ENCODE measurements at regions not wholly inside any gene's neighbourhood (a gene's known extent, or its start where the extent isn't known, plus 50 kb on each side); places are given as distances from the start of the nearest gene placed in this dataset.

- Histone ChIP-seq H2AFZ (ENCODE audit: insufficient read depth, low read length, poor library complexity) (no peak overlapping the region), H3K18ac (ENCODE audit: low read length) (no peak overlapping the region), H3K4me3 (ENCODE audit: low read depth, low read length) (no peak overlapping the region), H3K79me2 (ENCODE audit: control insufficient read depth, insufficient read depth, low read length, poor library complexity) (no peaks in the 10 kb centered on the region), H3K79me1 (ENCODE audit: low read length) (no peaks in the 10 kb centered on the region), H4K12ac (ENCODE audit: low read depth, low read length) (no peak overlapping the region), H4K91ac (ENCODE audit: low read depth, low read length) (no peak overlapping the region), H3K9me3 (ENCODE audit: insufficient read depth, low read depth, low read length) (no peaks in the 10 kb centered on the region), H2BK12ac (ENCODE audit: low read length) (no peak overlapping the region), H4K8ac (ENCODE audit: low read depth, low read length) (no peak overlapping the region), H3K27ac (ENCODE audit: low read depth, low read length) (peak overlapping the region; percentile 6), H3K4me1 (ENCODE audit: control insufficient read depth in 1 of 2, insufficient read depth in 2 of 2, low read length in 2 of 2) (peaks cover 2 to 6% of the 10 kb centered on the region in 2 experiments), H3K9ac (ENCODE audit: low read length) (no peak overlapping the region), H3K4ac (ENCODE audit: low read depth, low read length) (no peak overlapping the region), H2BK120ac (ENCODE audit: insufficient read depth, low read length, poor library complexity) (no peak overlapping the region), H3K27me3 (ENCODE audit: insufficient read depth, low read length) (no peaks in the 10 kb centered on the region), H3K14ac (ENCODE audit: low read length) (no peak overlapping the region), H3K4me2 (ENCODE audit: low read length) (no peak overlapping the region), H3K23ac (ENCODE audit: low read length) (no peak overlapping the region), H3K36me3 (ENCODE audit: control insufficient read depth in 1 of 2, insufficient read depth in 2 of 2, low read length in 2 of 2) (no peaks in the 10 kb centered on the region), H2AK5ac (ENCODE audit: low read length) (no peak overlapping the region), H2BK5ac (ENCODE audit: low read depth, low read length, poor library complexity) (no peak overlapping the region)
- no CpG with 5 or more reads among the region's 2 CpGs for WGBS (ENCODE audit: extremely low coverage, insufficient coverage, insufficient read length)
- no peak for DNase-seq
These were observed 177.4 kb upstream of the NRIP1 start for GRCh38 chr21:15241997-15242736.

DNA sequence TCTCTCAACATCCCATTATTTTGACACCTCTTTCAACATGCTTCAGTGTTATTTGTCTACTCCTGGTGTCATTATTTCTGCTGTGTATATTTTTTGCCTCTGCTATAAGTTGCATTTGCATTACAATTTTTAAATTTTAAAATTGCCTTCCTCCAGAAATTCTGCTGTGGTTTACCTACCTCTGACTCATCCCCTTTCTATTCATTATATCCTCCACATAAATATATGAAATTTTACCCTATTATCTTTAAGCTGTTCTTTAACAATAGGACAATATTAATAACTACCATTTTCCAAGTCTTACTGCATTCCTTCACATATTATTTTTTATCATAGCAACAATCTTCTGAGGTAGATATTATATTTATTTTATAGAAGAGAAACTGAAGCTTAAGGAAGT, 178.1 kb upstream of the NRIP1 start:
- Histone ChIP-seq H2BK12ac (ENCODE audit: low read length) (no peak overlapping the region), H4K8ac (ENCODE audit: low read depth, low read length) (no peak overlapping the region), H3K27me3 (ENCODE audit: insufficient read depth, low read length) (no peaks in the 10 kb centered on the region), H3K4me3 (ENCODE audit: low read depth, low read length) (no peak overlapping the region), H3K23ac (ENCODE audit: low read length) (no peak overlapping the region), H3K36me3 (ENCODE audit: control insufficient read depth in 1 of 2, insufficient read depth in 2 of 2, low read length in 2 of 2) (no peaks in the 10 kb centered on the region), H4K12ac (ENCODE audit: low read depth, low read length) (no peak overlapping the region), H3K27ac (ENCODE audit: low read depth, low read length) (peak overlapping the region; percentile 30), H3K4me1 (ENCODE audit: control insufficient read depth in 1 of 2, insufficient read depth in 2 of 2, low read length in 2 of 2) (peaks cover 2 to 6% of the 10 kb centered on the region in 2 experiments), H3K4ac (ENCODE audit: low read depth, low read length) (no peak overlapping the region), H3K4me2 (ENCODE audit: low read length) (no peak overlapping the region), H2BK120ac (ENCODE audit: insufficient read depth, low read length, poor library complexity) (no peak overlapping the region), H3K9me3 (ENCODE audit: insufficient read depth, low read depth, low read length) (no peaks in the 10 kb centered on the region), H3K9ac (ENCODE audit: low read length) (no peak overlapping the region), H3K14ac (ENCODE audit: low read length) (no peak overlapping the region), H2AFZ (ENCODE audit: insufficient read depth, low read length, poor library complexity) (no peak overlapping the region), H2AK5ac (ENCODE audit: low read length) (no peak overlapping the region), H3K79me1 (ENCODE audit: low read length) (no peaks in the 10 kb centered on the region), H3K79me2 (ENCODE audit: control insufficient read depth, insufficient read depth, low read length, poor library complexity) (no peaks in the 10 kb centered on the region), H3K18ac (ENCODE audit: low read length) (no peak overlapping the region), H4K91ac (ENCODE audit: low read depth, low read length) (no peak overlapping the region), H2BK5ac (ENCODE audit: low read depth, low read length, poor library complexity) (no peak overlapping the region)
- DNase-seq = no peak

DNA sequence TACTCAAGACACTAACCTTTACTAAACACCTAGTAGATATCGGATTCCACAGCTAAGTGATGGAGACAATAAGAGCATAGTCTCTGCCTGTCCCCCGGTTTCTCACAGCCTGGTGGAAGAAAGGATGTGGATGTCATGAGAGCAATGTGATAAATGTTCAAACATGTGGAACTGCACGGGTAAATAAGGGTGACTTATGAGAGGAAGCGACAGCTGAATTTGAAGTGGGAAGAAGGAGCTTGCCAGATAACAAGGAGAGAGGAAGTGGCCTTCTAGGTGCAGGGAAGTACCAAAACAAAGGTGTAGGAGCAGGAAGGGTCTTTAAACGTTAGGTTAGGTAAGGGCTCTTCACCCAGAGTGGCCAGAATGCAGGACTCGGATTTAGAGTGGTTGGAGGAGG, 178.6 kb upstream of the NRIP1 start:
- Histone ChIP-seq H3K36me3 (ENCODE audit: control insufficient read depth in 1 of 2, insufficient read depth in 2 of 2, low read length in 2 of 2) (no peaks in the 10 kb centered on the region), H3K9ac (ENCODE audit: low read length) (no peak overlapping the region), H2AFZ (ENCODE audit: insufficient read depth, low read length, poor library complexity) (no peak overlapping the region), H3K79me2 (ENCODE audit: control insufficient read depth, insufficient read depth, low read length, poor library complexity) (no peaks in the 10 kb centered on the region), H3K4ac (ENCODE audit: low read depth, low read length) (no peak overlapping the region), H2BK120ac (ENCODE audit: insufficient read depth, low read length, poor library complexity) (no peak overlapping the region), H3K4me2 (ENCODE audit: low read length) (no peak overlapping the region), H3K18ac (ENCODE audit: low read length) (no peak overlapping the region), H3K4me1 (ENCODE audit: control insufficient read depth in 1 of 2, insufficient read depth in 2 of 2, low read length in 2 of 2) (peaks cover 2 to 8% of the 10 kb centered on the region in 2 experiments), H4K91ac (ENCODE audit: low read depth, low read length) (no peak overlapping the region), H3K23ac (ENCODE audit: low read length) (no peak overlapping the region), H2BK12ac (ENCODE audit: low read length) (peak overlapping the region; percentile 30), H2AK5ac (ENCODE audit: low read length) (no peak overlapping the region), H4K8ac (ENCODE audit: low read depth, low read length) (no peak overlapping the region), H3K4me3 (ENCODE audit: low read depth, low read length) (no peak overlapping the region), H3K27me3 (ENCODE audit: insufficient read depth, low read length) (no peaks in the 10 kb centered on the region), H2BK5ac (ENCODE audit: low read depth, low read length, poor library complexity) (no peak overlapping the region), H3K14ac (ENCODE audit: low read length) (no peak overlapping the region), H3K79me1 (ENCODE audit: low read length) (no peaks in the 10 kb centered on the region), H3K9me3 (ENCODE audit: insufficient read depth, low read depth, low read length) (no peaks in the 10 kb centered on the region), H4K12ac (ENCODE audit: low read depth, low read length) (no peak overlapping the region), H3K27ac (ENCODE audit: low read depth, low read length) (no peak overlapping the region)
- DNase-seq = no peak
- WGBS (ENCODE audit: extremely low coverage, insufficient coverage, insufficient read length) = no CpG with 5 or more reads among the region's 6 CpGs

- peaks cover 0 to 4% of the 10 kb centered on the region in 2 experiments for H3K4me1 ChIP-seq (ENCODE audit: control insufficient read depth in 1 of 2, insufficient read depth in 2 of 2, low read length in 2 of 2)
- H3K4me2 ChIP-seq (ENCODE audit: low read length) = no peak overlapping the region
- H3K79me1 ChIP-seq (ENCODE audit: low read length) = no peaks in the 10 kb centered on the region
- no peak for DNase-seq
- H2BK120ac ChIP-seq (ENCODE audit: insufficient read depth, low read length, poor library complexity) = no peak overlapping the region
- H3K9ac ChIP-seq (ENCODE audit: low read length) = no peak overlapping the region
- no CpG with 5 or more reads among the region's 2 CpGs for WGBS (ENCODE audit: extremely low coverage, insufficient coverage, insufficient read length)
- no peak overlapping the region for H4K12ac ChIP-seq (ENCODE audit: low read depth, low read length)
- no peak overlapping the region for H4K8ac ChIP-seq (ENCODE audit: low read depth, low read length)
- H4K91ac ChIP-seq (ENCODE audit: low read depth, low read length) = no peak overlapping the region
- no peak overlapping the region for H3K14ac ChIP-seq (ENCODE audit: low read length)
- no peaks in the 10 kb centered on the region for H3K79me2 ChIP-seq (ENCODE audit: control insufficient read depth, insufficient read depth, low read length, poor library complexity)
- no peak overlapping the region for H3K4me3 ChIP-seq (ENCODE audit: low read depth, low read length)
- H3K18ac ChIP-seq (ENCODE audit: low read length) = no peak overlapping the region
- no peaks in the 10 kb centered on the region for H3K9me3 ChIP-seq (ENCODE audit: insufficient read depth, low read depth, low read length)
- H2AFZ ChIP-seq (ENCODE audit: insufficient read depth, low read length, poor library complexity) = no peak overlapping the region
- no peak overlapping the region for H3K23ac ChIP-seq (ENCODE audit: low read length)
- H2AK5ac ChIP-seq (ENCODE audit: low read length) = no peak overlapping the region
- no peaks in the 10 kb centered on the region for H3K27me3 ChIP-seq (ENCODE audit: insufficient read depth, low read length)
- H2BK5ac ChIP-seq (ENCODE audit: low read depth, low read length, poor library complexity) = no peak overlapping the region
- H2BK12ac ChIP-seq (ENCODE audit: low read length) = no peak overlapping the region
- H3K36me3 ChIP-seq (ENCODE audit: control insufficient read depth in 1 of 2, insufficient read depth in 2 of 2, low read length in 2 of 2) = no peaks in the 10 kb centered on the region
- no peak overlapping the region for H3K27ac ChIP-seq (ENCODE audit: low read depth, low read length)
- no peak overlapping the region for H3K4ac ChIP-seq (ENCODE audit: low read depth, low read length)
These were observed 182.8 kb upstream of the NRIP1 start for GRCh38 chr21:15247613-15248012.

Data from trophoblast cell (in vitro differentiated cells and primary cell).